HG03139 (cell line): ENCODE measurements at regions not wholly inside any gene's neighbourhood (a gene's known extent, or its start where the extent isn't known, plus 50 kb on each side); places are given as distances from the start of the nearest gene placed in this dataset.

ENCODE experiments used
- ATAC-seq: cut with Tn5 transposase; IDR thresholded peaks from one replicate; pipeline ENCODE4 v1.9.1; 2021; ENCODE audit not compliant: unreplicated experiment

DNA sequence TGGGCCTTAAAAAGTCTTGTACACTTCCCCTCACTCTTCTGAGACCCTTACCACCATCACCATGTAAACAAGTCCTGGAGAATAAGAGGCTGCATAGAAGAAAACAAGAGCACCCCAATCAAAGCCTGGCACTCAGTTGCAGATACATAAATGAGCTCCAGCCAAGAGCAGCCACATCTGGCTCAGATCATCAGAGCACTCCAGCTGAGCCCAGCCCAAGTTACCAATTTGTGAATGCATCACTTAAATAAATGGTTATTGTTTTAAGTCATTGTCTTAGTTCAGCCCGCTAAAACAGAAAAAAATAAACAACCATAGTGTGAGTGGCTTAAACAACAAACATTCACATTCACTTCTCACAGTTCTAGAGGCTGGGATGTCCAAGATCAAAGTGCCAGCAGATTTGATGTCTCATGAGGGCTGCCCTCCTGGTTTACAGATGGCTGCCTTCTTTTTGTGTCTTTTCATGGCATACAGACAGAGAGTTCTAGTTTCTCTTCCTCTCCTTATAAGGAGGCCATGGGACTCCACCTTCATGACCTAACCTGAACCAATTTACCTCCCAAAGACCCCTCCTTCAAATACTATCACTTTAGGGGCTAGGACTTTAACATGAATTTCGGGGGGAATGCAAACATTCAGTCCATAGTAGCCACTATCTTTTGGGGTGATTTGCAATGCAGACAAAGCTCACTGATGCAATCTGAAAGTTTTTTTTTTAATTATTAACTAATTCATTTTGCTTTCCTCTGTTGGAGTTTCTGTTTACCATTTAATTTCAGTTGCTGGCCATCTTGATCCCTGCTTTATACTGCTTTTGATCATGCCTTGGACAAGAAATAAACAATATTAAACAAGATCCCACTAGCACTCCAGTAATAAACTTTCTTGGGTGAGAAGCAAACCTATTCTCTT lies 187.5 kb upstream of the ACVR2A start:
- ATAC-seq, result no peak

DNA sequence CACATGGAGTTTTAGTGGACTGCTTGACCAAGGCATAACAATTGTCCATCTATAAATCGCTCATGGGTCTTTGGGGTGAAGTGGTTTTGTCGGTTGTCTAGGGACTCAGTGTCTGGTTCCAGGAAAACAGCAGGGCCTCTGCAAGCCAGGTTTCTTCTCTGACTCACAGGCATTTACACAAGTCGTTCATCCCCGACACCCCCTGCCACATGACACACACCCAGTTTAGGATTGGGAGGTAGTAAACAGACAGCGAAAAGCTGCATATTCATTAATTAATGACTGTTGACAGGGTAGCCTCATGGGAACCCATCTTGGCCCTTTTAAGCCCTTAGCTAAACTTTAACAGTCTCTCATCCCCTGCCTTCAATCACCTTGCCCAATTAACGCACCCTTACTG lies 194.8 kb upstream of the ACVR2A start:
- no peak for ATAC-seq

DNA sequence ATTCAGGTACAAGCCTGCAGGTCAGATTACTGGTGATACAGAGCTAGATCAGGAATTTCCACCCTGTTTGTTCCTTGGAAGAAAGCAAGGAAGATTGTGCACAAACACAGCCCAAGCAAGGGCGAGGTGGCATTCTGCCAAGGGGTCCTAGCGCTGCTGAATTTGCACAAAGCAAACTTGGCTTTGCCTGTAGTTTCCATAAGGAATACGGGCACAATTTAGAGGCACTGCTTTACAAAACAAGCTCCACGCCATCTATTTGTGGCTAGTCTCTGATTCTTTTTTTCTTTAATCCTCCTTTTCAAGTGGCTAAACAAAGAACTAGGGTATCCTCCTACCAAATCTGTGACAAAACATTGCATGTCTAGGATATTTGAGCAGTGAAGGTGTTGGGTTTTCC lies 195.5 kb upstream of the ACVR2A start:
- ATAC-seq, result no peak

DNA sequence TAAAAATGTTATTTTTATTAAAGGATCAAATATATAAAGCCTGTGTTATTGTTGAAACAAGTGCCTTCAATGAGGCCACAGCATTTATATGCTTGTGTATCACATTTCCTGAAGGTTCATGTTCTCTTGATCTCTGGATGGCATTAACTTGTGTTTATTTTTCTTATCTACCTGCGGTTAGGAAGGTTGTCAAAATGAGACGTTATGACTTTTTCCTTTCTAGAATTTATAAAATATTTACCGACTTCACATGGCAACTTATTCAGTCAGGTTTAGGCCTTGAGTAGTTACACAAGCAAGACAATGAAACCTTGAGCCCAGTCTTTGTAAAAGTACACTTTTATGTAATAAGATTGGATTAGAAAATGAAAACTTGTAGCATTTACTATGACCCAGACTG lies 196.4 kb upstream of the ACVR2A start:
- no peak for ATAC-seq

DNA sequence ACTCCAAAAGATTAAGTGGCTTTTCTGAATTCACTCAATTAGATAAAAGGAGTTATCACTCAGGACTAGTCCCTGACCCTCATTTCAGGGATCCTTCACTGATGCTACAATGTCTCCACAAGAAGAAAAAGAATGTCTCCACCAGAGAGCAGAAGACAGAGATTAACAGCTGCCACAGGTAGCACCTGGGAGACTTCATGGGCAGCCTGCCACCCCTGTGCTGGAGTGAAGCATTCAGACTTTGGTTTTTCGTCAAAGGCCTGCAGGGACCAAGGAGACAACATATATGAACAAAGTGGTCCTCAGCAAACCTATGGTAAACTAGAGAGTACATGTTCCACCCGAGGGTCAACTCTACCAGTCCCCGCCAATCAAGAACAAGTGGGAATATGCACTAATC lies 197.0 kb upstream of the ACVR2A start:
- ATAC-seq, result no peak

DNA sequence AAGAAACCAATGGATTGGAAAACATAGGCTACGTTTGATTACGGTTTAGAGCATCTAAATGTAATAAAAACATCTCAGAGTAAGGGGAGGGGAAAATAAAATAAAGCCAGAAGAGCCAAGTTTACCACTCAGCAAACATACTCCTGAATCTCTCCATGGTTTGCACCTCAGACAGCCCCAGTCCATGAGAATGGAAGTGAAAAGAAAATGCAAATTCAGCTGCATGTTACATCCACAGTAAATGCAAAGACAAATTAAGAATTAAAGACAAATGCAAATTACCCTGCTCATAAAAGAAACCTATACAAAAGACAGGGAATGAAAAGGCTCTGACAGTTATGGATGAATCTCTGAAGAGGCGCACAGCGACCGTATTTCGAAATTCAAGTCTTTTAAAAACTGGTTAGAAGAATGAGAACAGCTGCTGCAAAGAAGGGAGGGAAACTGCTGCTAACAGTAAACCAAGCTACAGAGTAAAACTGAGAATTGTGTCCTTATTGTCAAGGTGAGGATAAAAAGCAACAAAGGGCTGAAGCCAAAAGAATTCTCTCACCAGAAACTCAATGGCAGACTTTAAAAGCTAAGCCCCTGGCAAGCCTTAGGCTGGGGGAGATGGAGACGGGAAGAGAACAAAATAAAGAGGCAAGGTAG lies 197.9 kb upstream of the ACVR2A start:
- no peak for ATAC-seq

DNA sequence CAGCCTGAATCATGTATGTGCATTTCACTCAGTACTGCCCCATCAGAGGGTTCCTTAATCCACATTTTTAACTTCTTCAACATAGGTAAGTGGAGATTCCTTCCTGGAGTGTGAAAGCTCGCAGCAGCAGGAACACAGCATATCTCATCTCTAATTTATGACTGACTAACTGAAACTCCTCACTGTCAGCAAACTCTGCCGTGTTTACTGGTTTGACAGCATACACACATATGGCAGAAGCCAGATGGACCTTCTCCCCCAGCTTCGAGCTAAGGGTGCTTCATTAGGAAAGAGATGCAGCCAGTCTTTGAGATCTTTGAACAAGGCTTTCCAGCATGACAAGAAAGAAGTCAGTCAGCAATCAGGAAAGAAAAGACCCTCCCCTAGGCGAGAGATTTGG lies 200.3 kb upstream of the ACVR2A start:
- ATAC-seq, result no peak

DNA sequence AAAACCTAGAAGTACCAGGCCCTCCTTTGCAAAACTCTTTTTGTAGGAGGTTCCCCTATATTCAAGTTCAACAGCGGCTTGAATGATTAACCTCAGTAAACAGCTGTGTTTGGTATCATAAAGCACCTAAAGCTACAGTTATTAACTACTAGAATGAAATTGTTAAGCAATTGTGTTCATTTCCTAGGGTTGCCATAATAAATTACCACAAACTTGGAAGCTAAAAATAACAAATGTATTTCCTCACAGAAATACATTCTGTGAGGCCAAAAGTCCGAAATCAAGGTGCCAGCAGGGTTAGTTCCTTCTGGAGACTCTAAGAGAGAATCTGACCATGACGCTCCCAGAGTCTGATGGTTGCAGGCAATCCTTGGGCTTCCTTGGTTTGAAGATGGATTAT lies 202.1 kb upstream of the ACVR2A start:
- no peak for ATAC-seq

DNA sequence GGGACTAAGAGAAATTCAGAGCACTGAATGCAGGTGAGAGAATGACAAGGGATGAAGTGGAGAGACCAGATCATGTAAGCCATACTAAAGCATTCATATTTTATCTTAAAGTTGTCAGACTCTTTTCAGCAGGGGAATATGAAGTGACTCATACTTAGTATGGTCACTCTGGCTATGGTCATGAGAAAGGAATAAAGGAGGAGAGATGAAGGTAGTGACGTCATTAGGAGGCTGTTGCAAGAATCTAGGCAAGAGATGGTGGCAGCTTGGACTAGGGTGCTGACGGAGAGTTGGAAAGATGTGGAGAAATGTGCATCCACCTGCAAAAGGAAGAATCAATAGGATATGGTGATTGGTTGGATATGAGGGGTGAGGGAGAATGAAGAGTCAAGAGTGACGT lies 203.2 kb upstream of the ACVR2A start:
- no peak for ATAC-seq

DNA sequence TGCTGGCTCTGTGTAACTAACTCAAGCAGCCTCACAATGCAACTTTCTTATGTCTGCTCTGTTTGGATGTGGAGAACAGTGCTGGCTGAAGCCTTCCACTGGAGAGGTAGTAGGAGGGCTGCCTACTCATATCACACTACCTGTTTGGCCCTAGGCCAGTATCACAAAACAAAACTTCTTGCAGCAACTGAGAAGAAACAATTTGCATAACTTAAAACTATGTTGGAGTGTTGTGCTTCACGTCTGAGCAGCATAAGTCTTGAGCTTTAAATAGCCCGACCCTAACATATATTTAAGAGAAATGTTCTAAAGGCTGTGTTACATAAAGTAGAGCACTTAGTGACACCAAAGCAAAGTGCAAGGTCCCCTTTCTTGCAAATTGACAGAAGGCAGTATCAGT lies 204.9 kb upstream of the ACVR2A start:
- peak; percentile 82 for ATAC-seq

DNA sequence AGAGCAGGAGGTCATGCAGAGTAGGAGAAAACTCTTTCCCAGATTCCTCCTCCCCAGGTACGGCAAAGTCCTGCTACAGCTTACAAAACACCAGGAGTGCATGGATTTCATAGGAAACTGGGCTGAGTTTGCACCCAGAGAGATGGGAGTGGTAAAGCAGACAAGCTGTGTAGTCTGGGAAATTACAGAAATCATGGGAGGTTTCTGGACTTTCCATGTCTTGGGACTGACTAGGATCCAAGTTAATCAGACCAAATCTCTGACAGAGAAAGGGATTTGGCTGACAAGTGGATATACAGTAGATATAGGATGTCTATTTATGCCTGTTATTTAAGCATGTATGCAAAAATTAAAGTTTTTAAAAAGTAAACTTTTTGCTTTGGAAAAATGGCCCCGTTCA lies 205.4 kb upstream of the ACVR2A start:
- no peak for ATAC-seq

DNA sequence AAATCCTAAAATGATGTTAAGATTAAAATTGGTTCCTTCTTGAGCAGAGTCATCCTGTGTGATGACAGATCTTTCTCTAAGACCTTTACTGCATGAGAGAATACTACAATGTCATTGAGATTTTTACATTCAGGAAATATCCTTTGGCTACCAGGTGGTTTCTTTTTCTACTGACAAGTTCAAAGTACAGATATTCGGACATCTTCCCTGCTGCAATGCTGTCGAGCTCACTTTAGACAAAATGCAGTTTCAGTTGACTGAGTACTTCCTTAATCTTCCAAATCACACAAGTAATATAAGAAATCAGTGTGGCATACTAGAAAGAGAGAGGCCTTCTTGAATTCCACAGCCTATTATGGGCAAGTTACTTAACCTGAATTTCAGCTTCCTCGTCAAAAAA lies 207.9 kb upstream of the ACVR2A start:
- ATAC-seq, result no peak

DNA sequence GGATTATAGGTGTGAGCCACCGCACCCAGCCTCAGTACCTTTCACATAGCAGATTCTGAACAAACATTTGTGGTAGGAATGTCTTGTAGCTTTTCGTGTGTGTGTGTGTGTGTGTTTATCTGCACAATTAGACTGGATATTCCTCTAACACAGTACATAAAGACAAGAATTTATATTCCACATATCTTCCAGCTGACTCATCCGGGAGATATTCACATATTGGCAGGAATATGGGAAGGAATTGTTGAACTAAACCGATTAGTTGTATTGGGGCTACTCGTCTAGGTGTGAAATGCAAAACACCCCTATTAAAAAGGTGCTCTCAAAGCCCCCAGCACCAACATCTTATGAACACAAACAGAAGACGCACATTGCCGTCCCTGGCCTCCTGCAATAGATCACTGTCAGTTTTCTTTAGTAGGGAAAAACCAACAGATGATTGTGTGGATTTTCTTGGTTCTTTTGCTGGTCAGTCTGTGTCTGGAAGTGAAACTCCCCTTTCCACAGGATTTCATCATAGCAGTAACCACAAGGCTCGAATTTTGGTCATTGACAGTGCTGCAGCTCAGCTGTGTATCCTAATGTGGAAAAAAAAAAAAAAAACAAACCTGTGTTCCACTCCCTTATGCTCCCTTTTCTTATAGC lies 208.5 kb upstream of the ACVR2A start:
- ATAC-seq, result no peak

DNA sequence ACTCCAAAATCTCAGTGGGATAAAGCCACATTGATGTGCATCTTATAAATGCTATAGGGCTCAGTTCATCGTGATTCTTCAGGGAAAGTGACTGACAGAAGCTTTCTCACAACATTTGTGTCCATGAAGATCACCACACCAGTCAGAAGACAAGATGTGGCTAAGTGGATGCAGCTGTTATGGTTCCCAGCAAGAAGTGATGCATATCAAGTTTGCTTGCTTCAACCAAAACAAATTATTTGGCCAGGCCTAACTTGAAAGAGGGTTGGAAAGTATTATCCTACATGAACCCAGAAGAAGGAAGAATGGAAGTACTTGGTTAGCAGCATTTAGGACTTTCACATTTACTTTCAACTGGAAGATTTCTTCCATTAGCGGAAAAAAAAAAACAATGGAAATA lies 210.0 kb upstream of the ACVR2A start:
- ATAC-seq, result no peak

DNA sequence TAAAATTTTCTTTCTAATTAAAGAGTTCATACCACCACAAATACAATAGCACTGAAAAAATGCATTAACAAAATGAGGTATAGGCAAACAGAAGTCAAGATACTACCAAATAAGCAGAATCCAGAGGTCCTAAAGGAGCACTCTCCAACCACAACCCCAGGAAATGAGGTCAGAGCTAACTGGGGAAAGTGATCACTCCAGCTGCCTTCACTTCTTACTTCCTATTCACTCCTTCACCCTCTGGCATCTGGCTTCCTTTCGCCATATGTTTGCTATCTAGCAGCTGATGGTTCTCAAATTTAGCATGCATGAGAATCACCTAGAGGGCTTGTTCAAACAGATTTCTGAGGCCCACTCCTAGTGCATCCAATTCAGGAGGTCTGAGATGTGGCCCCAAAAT lies 212.6 kb upstream of the ACVR2A start:
- ATAC-seq, result no peak

DNA sequence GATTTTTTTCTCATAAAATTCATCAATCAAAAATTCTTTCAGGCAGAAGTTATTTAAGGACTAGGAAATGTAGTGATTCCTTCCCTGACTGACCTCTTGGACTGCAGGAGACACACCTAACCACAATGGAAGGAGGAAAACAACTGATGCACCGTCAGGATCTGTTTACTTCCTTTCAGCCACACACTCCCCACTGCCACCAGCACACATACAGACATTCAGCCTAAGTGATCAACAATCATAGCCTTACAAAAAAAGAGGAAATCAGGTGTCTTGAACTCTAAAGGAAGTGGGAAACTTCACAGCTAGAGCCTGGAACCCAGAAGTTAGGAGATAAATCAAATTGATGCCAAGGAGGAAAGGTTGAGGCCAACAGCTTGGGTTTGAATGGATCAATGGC lies 213.5 kb upstream of the ACVR2A start:
- no peak for ATAC-seq

DNA sequence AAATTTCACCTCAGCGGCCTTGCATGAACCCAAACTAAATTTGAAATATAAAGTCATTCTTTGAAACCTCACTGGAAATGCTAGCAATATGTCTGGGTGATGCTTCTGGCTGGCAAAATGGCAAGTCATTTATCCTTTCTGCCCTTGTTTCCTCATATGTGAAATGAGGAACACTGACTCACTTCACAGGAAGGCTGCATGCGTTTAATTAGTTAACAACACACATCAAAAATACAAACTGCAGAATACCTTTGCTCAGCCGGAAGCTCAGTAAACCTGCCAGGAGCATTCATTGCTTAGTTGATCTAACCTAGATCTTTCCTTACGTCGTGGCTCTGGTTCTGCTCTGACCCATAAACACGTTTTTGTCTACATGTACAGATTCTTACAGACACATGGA lies 214.2 kb upstream of the ACVR2A start:
- ATAC-seq, result no peak

DNA sequence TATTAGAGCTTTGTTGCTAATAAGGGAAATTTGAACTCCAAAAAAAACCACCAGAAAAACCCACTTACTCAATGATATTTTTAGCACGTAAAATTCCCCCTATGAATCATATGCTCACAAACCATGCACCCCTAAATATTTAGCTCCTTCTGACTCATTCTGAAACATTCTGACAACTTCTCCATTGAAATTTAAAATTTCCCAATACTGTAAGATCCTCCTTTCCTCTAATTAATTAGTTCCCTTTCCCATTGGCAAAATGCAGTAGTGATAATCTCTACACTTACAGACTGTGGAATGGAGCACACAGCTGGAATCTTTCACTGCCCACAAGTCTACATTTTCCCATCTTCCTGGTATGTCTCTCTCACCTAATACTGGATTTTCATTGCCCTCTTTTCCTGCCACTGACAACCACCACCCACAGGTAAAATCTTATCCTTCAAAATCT lies 215.8 kb upstream of the ACVR2A start:
- no peak for ATAC-seq

DNA sequence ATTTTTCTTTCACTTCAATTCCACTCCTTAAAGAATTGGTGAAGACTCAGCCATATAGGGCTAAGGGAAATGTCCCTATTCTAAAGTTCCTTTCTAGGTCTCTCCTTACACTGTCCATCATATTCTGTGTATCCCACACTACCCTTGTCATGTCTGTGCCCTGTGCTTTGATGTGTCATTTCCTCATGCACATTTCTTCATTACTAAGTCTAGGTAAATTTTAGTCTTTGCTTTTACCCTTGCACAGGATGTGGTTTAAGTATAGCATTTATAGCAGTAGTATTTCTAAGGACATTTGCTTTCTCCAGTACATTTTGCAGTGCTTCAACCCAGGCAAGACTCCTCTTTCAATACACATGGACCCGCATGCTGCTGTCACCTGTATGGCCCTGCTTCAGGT lies 221.5 kb upstream of the ACVR2A start:
- ATAC-seq, result peak; percentile 95

DNA sequence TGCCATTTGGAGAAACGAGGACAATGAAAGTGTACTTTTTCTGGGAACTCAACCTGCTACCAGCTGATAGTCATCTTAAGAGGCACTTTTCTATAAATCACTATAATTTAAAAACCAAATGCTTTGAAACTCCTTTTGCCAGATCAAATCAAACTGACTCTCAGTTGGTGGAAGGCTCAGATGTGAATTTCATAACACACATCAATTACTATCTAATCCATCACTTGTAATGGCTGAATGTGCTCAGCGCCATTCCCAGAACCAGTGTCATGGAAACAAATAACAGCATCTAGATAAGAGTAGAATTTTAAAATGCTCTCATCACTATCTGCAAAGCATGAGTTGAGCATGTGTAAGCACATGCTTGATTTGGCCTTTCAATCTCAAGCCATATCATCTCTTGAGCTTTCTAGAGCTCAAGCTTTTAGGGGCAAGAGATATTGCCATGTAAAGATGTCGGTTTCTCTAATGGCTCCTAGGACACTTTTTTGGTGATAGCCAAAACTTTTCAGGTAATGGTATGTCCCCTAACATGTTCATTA lies 223.1 kb upstream of the ACVR2A start:
- no peak for ATAC-seq

DNA sequence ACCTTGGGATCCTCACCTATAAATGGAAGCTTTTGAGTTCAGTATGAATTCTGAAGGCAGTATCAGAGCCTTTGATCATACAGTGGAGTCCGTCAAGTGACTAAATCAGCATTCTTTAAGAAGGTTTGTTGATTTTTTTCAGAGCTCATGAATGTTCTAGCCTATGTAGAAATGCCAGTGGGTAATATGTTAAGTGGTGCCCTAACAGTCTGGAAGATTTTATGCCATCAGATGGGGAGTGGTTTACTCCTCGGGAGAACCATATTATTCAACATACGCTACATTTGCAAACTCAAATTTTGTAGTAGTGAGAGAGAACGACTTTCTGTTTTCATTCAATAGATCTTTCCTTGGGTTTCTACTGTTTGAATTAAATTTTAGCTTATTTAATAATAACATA lies 225.0 kb upstream of the ACVR2A start:
- ATAC-seq, result no peak

DNA sequence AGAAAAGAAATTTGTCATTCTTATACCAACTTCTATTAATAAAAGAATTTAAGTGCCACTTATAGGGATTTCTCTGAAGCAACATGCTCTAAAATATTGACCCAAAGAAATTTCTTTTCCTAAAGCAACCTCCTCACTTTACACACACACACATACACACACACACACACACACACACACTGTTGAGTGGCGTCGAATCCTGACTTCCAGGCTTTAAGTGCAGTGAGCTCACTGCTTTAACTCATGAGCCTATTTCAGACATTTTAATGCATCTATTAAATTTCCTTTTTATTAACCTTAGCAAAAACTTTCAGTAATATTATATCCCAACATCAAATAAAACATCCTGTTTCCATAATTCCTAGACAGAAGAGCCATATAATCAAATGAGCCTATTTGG lies 229.1 kb upstream of the ACVR2A start:
- ATAC-seq, result no peak
